Left lobe of liver (tissue), 2 donors: ENCODE measurements at regions not wholly inside any gene's neighbourhood (a gene's known extent, or its start where the extent isn't known, plus 50 kb on each side); places are given as distances from the start of the nearest gene placed in this dataset.
"Not testable (repeated sequence)": the region's sequence is repeated elsewhere in the genome, so short reads cannot be mapped to it uniquely, and the experiment has no call there.

Experiments
- ATAC-seq: fragments of 200-7000 bp; cut with Tn5 transposase; one replicate; pipeline ENCODE4 v1.9.1; 2020; ENCODE audit warnings: mild to moderate bottlenecking, moderate library complexity
- DNase-seq: peaks from one replicate; pipeline ENCODE4 v3.0.0-alpha.2; 2020; ENCODE audit warnings: low spot score
- donor health status: DM: no; HTN: no; CAD: no; lungs with moderate emphysema.
- donor health status: DM: no; HTN: yes; CAD: no.

- DNase-seq, result no peak
- no peak for ATAC-seq
Measured at GRCh38 chr10:57353403-57354003, 914.2 kb downstream of the IPMK start.

GRCh38 chr10:57351076-57351475 is 916.6 kb downstream of the IPMK start:
- DNase-seq, result no peak
- ATAC-seq, result no peak

- DNase-seq, result no peak
Measured at GRCh38 chr10:57341294-57341693, 926.4 kb downstream of the IPMK start.

GRCh38 chr10:57338823-57339558 is 928.7 kb downstream of the IPMK start:
- ATAC-seq, result peak; percentile 74

More at GRCh38 chr10:57341294-57341693, 926.4 kb downstream of the IPMK start:
- no peak for ATAC-seq

GRCh38 chr10:57336865-57337264 is 930.8 kb downstream of the IPMK start:
- no peak for ATAC-seq
- DNase-seq, result no peak

More at GRCh38 chr10:57338823-57339558, 928.7 kb downstream of the IPMK start:
- DNase-seq, result no peak

- no peak for DNase-seq
- no peak for ATAC-seq
Measured at GRCh38 chr10:57336341-57336740, 931.4 kb downstream of the IPMK start.

GRCh38 chr10:57334523-57334922 is 933.2 kb downstream of the IPMK start:
- no peak for ATAC-seq
- no peak for DNase-seq

GRCh38 chr10:57333880-57334279 is 933.8 kb downstream of the IPMK start:
- ATAC-seq, result no peak
- no peak for DNase-seq

- not testable (repeated sequence) for ATAC-seq, DNase-seq
Measured at GRCh38 chr10:57321400-57321854, 946.3 kb downstream of the IPMK start.

- no peak for ATAC-seq
- no peak for DNase-seq
Measured at GRCh38 chr10:57320416-57320815, 947.3 kb downstream of the IPMK start.

- no peak for DNase-seq
- no peak for ATAC-seq
Measured at GRCh38 chr10:57314046-57314445, 953.0 kb upstream of the ZWINT start.

GRCh38 chr10:57303566-57303965 is 942.5 kb upstream of the ZWINT start:
- DNase-seq, result no peak
- ATAC-seq, result no peak

- DNase-seq (no peak), ATAC-seq (no peak)
Measured at GRCh38 chr10:57300718-57301117, 939.7 kb upstream of the ZWINT start.

- DNase-seq (no peak), ATAC-seq (no peak)
Measured at GRCh38 chr10:57294698-57295097, 933.6 kb upstream of the ZWINT start.

- DNase-seq, result no peak
- ATAC-seq, result no peak
Measured at GRCh38 chr10:57288754-57289153, 927.7 kb upstream of the ZWINT start.

GRCh38 chr10:57262892-57263291 is 901.8 kb upstream of the ZWINT start:
- no peak for ATAC-seq

GRCh38 chr10:57260175-57260574 is 899.1 kb upstream of the ZWINT start:
- ATAC-seq, result no peak

More at GRCh38 chr10:57262892-57263291, 901.8 kb upstream of the ZWINT start:
- DNase-seq, result no peak

GRCh38 chr10:57249615-57250281 is 888.7 kb upstream of the ZWINT start:
- DNase-seq (no peak), ATAC-seq (no peak)

More at GRCh38 chr10:57260175-57260574, 899.1 kb upstream of the ZWINT start:
- no peak for DNase-seq

GRCh38 chr10:57247271-57247670 is 886.2 kb upstream of the ZWINT start:
- no peak for ATAC-seq
- no peak for DNase-seq

GRCh38 chr10:57225920-57226319 is 864.9 kb upstream of the ZWINT start:
- DNase-seq (no peak), ATAC-seq (no peak)

GRCh38 chr10:57224811-57225210 is 863.8 kb upstream of the ZWINT start:
- ATAC-seq (no peak), DNase-seq (no peak)

- DNase-seq, result no peak
- ATAC-seq, result no peak
Measured at GRCh38 chr10:57222603-57223002, 861.5 kb upstream of the ZWINT start.
